ENCODE measurements at regions not wholly inside any gene's neighbourhood (a gene's known extent, or its start where the extent isn't known, plus 50 kb on each side); places are given as distances from the start of the nearest gene placed in this dataset.
A peak's percentile ranks its signal among the peaks of the same experiment; 100 is the strongest.

- TF ChIP-seq, protein P1, sequence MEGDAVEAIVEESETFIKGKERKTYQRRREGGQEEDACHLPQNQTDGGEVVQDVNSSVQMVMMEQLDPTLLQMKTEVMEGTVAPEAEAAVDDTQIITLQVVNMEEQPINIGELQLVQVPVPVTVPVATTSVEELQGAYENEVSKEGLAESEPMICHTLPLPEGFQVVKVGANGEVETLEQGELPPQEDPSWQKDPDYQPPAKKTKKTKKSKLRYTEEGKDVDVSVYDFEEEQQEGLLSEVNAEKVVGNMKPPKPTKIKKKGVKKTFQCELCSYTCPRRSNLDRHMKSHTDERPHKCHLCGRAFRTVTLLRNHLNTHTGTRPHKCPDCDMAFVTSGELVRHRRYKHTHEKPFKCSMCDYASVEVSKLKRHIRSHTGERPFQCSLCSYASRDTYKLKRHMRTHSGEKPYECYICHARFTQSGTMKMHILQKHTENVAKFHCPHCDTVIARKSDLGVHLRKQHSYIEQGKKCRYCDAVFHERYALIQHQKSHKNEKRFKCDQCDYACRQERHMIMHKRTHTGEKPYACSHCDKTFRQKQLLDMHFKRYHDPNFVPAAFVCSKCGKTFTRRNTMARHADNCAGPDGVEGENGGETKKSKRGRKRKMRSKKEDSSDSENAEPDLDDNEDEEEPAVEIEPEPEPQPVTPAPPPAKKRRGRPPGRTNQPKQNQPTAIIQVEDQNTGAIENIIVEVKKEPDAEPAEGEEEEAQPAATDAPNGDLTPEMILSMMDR (IDR thresholded peaks at IDR 0.05) = peak in 1 of 7 experiments; percentile 4
- peak; percentile 93 for TF ChIP-seq EP300 (IDR thresholded peaks at IDR 0.05)
Measured at GRCh38 chr11:121722431-121723245, 269.9 kb upstream of the SORL1-AS1 start.
